ENCODE measurements at regions not wholly inside any gene's neighbourhood (a gene's known extent, or its start where the extent isn't known, plus 50 kb on each side); places are given as distances from the start of the nearest gene placed in this dataset.

DNA sequence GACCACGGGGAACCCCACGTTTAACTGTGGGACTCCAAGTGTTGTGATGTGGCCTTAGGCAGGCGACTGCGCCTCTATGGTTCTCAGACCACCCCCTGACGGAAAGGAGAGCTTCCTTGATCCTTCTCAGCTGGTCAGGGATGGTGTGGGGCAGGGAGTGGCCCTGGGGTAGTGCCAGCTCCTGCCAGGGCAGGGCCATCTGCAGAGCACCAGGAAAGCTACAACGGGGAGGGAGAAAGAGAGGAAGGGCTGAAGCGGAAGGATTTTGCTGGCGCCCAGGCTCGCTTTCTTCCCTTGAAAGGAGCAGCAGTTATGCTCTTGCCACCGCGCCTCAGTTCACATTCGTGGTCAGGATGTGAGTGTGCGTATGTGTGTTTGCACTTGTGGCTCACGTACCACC, 74.9 kb upstream of the PCBD1 start:
- Mint-ChIP-seq H3K9me3 (ENCODE audit: insufficient read depth) (no peaks in the 10 kb centered on the region), H3K4me1 (no peaks in the 10 kb centered on the region), H3K27me3 (peaks cover 18% of the 10 kb centered on the region), H3K27ac (no peak overlapping the region), H3K4me3 (no peak overlapping the region)
- Histone ChIP-seq H3K27ac (ENCODE audit: low read length in 2 of 2) (no peak overlapping the region), H3K9ac (ENCODE audit: low read length) (no peak overlapping the region), H3K4me1 (ENCODE audit: control insufficient read depth in 2 of 2, insufficient read depth in 2 of 2, low read length in 2 of 2) (no peaks in the 10 kb centered on the region), H2AFZ (ENCODE audit: insufficient read depth, low read depth, low read length, poor library complexity, severe bottlenecking) (no peak overlapping the region), H3K79me2 (ENCODE audit: control insufficient read depth, insufficient read depth, low read length) (no peaks in the 10 kb centered on the region), H3K4me3 (ENCODE audit: control extremely low read depth in 1 of 5, extremely low read depth in 1 of 5, insufficient read depth in 1 of 5, low read depth in 2 of 5, low read length in 4 of 5) (no peak overlapping the region), H3K36me3 (replicated peaks in 1 of 2; ENCODE audit: control extremely low read depth in 1 of 2, control insufficient read depth in 1 of 2, extremely low read depth in 1 of 2, insufficient read depth in 2 of 2, low read length in 1 of 2) (no peaks in the 10 kb centered on the region), H3K27me3 (replicated peaks in 1 of 4; ENCODE audit: control extremely low read depth in 1 of 4, control insufficient read depth in 3 of 4, insufficient read depth in 4 of 4, low read length in 3 of 4) (peaks cover 0 to 3% (median 0%) of the 10 kb centered on the region in 4 experiments), H4K20me1 (ENCODE audit: control insufficient read depth, insufficient read depth, low read length, poor library complexity, severe bottlenecking) (no peaks in the 10 kb centered on the region), H3K9me3 (ENCODE audit: control extremely low read depth in 1 of 3, control insufficient read depth in 2 of 3, insufficient read depth in 1 of 3, low read length in 2 of 3) (no peaks in the 10 kb centered on the region), H3K4me2 (replicated peaks; ENCODE audit: low read depth, low read length, poor library complexity, severe bottlenecking) (no peak overlapping the region)
- intact Hi-C loops (cut with micrococcal nuclease) = no loop called here
- POLR2A ChIA-PET = no interaction called here
- CTCF ChIA-PET = no interaction called here
- DNase-seq (no peak), ATAC-seq (ENCODE audit: low read depth) (no peak)
- 73% methylated on average over 11 of the region's 14 CpGs for WGBS (ENCODE audit: insufficient coverage)
- no peak for TF ChIP-seq EZH2 (IDR thresholded peaks at IDR 0.05; ENCODE audit: borderline replicate concordance, insufficient read depth, low read depth, low read length, poor library complexity, severe bottlenecking)
- TF ChIP-seq, protein P1, sequence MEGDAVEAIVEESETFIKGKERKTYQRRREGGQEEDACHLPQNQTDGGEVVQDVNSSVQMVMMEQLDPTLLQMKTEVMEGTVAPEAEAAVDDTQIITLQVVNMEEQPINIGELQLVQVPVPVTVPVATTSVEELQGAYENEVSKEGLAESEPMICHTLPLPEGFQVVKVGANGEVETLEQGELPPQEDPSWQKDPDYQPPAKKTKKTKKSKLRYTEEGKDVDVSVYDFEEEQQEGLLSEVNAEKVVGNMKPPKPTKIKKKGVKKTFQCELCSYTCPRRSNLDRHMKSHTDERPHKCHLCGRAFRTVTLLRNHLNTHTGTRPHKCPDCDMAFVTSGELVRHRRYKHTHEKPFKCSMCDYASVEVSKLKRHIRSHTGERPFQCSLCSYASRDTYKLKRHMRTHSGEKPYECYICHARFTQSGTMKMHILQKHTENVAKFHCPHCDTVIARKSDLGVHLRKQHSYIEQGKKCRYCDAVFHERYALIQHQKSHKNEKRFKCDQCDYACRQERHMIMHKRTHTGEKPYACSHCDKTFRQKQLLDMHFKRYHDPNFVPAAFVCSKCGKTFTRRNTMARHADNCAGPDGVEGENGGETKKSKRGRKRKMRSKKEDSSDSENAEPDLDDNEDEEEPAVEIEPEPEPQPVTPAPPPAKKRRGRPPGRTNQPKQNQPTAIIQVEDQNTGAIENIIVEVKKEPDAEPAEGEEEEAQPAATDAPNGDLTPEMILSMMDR (IDR thresholded peaks at IDR 0.05) = no peak

DNA sequence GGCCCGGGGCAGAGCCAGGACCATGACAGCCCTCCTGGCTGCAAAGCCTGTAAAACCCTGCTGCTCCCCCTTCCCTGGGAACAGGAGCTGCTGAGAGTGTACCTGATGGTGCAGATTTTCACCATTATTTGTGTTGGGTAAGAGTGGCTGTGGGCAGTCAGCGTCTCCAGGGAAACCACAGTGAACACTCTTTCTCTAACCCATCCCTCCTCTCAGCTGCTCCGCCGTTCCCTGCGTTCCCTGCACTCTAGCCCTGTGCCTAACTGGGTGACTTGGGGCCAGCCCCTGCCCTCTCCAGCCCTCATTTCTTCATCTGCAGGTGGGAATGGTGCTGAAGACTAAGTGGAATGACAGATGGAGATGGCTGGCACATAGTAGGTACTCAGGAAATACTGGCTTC, 75.9 kb upstream of the PCBD1 start:
- 20% methylated on average over 1 of the region's 5 CpGs for WGBS (ENCODE audit: insufficient coverage)

More for the DNA sequence above, 75.9 kb upstream of the PCBD1 start:
- intact Hi-C loops (cut with micrococcal nuclease) = no loop called here
- no peak overlapping the region for H2AFZ ChIP-seq (ENCODE audit: insufficient read depth, low read depth, low read length, poor library complexity, severe bottlenecking)
- peaks cover 0 to 3% (median 0%) of the 10 kb centered on the region in 4 experiments for H3K27me3 ChIP-seq (replicated peaks in 1 of 4; ENCODE audit: control extremely low read depth in 1 of 4, control insufficient read depth in 3 of 4, insufficient read depth in 4 of 4, low read length in 3 of 4)
- TF ChIP-seq, protein P1 (IDR thresholded peaks at IDR 0.05) = no peak
- TF ChIP-seq EZH2 (IDR thresholded peaks at IDR 0.05; ENCODE audit: borderline replicate concordance, insufficient read depth, low read depth, low read length, poor library complexity, severe bottlenecking) = no peak
- no peaks in the 10 kb centered on the region for H3K36me3 ChIP-seq (replicated peaks in 1 of 2; ENCODE audit: control extremely low read depth in 1 of 2, control insufficient read depth in 1 of 2, extremely low read depth in 1 of 2, insufficient read depth in 2 of 2, low read length in 1 of 2)
- H3K27ac ChIP-seq (ENCODE audit: low read length in 2 of 2) = no peak overlapping the region
- Mint-ChIP-seq H3K4me1 (no peaks in the 10 kb centered on the region), H3K27ac (no peak overlapping the region), H3K9me3 (ENCODE audit: insufficient read depth) (no peaks in the 10 kb centered on the region), H3K4me3 (no peak overlapping the region), H3K27me3 (peaks cover 26% of the 10 kb centered on the region)
- H3K4me3 ChIP-seq (ENCODE audit: control extremely low read depth in 1 of 5, extremely low read depth in 1 of 5, insufficient read depth in 1 of 5, low read depth in 2 of 5, low read length in 4 of 5) = no peak overlapping the region
- ChIA-PET POLR2A (no interaction called here), CTCF (no interaction called here)
- no peaks in the 10 kb centered on the region for H3K4me1 ChIP-seq (ENCODE audit: control insufficient read depth in 2 of 2, insufficient read depth in 2 of 2, low read length in 2 of 2)
- H4K20me1 ChIP-seq (ENCODE audit: control insufficient read depth, insufficient read depth, low read length, poor library complexity, severe bottlenecking) = no peaks in the 10 kb centered on the region
- no peaks in the 10 kb centered on the region for H3K9me3 ChIP-seq (ENCODE audit: control extremely low read depth in 1 of 3, control insufficient read depth in 2 of 3, insufficient read depth in 1 of 3, low read length in 2 of 3)
- H3K9ac ChIP-seq (ENCODE audit: low read length) = no peak overlapping the region
- no peaks in the 10 kb centered on the region for H3K79me2 ChIP-seq (ENCODE audit: control insufficient read depth, insufficient read depth, low read length)
- DNase-seq (no peak), ATAC-seq (ENCODE audit: low read depth) (no peak)
- no peak overlapping the region for H3K4me2 ChIP-seq (replicated peaks; ENCODE audit: low read depth, low read length, poor library complexity, severe bottlenecking)
